Breast epithelium (tissue), 3 donors: ENCODE measurements at regions not wholly inside any gene's neighbourhood (a gene's known extent, or its start where the extent isn't known, plus 50 kb on each side); places are given as distances from the start of the nearest gene placed in this dataset.

Experiments used
- CTCF ChIP-seq, 3 donors: fragments of 450-650 bp; IDR thresholded peaks; one replicate each; pipeline ENCODE4 v1.5.1; 2016 to 2017; ENCODE audit warnings: antibody characterized with exemption in 3 of 3, mild to moderate bottlenecking in 3 of 3, moderate library complexity in 3 of 3
- POLR2A ChIP-seq: fragments of 450-650 bp; IDR thresholded peaks from one replicate; pipeline ENCODE4 v1.6.1; 2016; ENCODE audit warnings: antibody characterized with exemption, mild to moderate bottlenecking, moderate library complexity
- POLR2AphosphoS5 ChIP-seq, 3 donors: sonication (generic); formaldehyde crosslinking; IDR thresholded peaks; one replicate each; pipeline ENCODE4 v1.6.1; 2017; ENCODE audit warnings: antibody characterized with exemption in 3 of 3

GRCh38 chr4:175536852-175537453 is 275.1 kb downstream of the GPM6A start:
- TF ChIP-seq CTCF (IDR thresholded peaks at IDR 0.05) (peak in 2 of 3 donors; percentile 30 to 34), POLR2AphosphoS5 (IDR thresholded peaks at IDR 0.05) (no peak), POLR2A (no peak)
